Upper lobe of left lung (tissue), 4 donors: ENCODE measurements at regions not wholly inside any gene's neighbourhood (a gene's known extent, or its start where the extent isn't known, plus 50 kb on each side); places are given as distances from the start of the nearest gene placed in this dataset.

Experiments
- POLR2A ChIP-seq, 4 donors: fragments of 450-650 bp; IDR thresholded peaks; one replicate each; pipeline ENCODE4 v1.5.1; 2016 to 2017; ENCODE audit warnings: antibody characterized with exemption in 4 of 4, mild to moderate bottlenecking in 2 of 4
- TF ChIP-seq, protein P1 (sequence below), 6 experiments: fragments of 450-650 bp in 4 of 6; fragments of 200-600 bp in 2 of 6; sonication (generic) in 2 of 6; IDR thresholded peaks; one replicate each; pipeline ENCODE4 v1.5.1; 2016 to 2019; ENCODE audit warnings: antibody characterized with exemption in 6 of 6

DNA sequence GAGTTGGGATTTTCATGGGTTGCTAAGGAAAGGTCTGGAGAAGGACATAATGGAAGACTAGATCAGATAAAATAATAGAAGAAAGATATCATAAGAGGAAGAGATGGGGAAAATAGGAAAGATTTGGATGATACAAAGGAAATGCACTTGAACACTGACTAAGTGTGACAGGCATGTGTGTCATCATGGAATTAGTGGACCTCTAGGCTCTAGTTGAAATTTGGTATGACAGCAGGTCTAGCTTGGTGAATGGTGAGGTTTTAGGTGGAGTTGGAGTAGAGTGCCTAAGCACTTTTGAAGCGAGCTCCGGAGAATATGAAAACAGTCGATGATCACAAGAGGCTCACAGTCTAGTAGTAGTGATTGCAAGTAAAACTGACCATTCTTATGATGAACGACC lies 73.0 kb upstream of the PTGS2 start:
- TF ChIP-seq, protein P1, sequence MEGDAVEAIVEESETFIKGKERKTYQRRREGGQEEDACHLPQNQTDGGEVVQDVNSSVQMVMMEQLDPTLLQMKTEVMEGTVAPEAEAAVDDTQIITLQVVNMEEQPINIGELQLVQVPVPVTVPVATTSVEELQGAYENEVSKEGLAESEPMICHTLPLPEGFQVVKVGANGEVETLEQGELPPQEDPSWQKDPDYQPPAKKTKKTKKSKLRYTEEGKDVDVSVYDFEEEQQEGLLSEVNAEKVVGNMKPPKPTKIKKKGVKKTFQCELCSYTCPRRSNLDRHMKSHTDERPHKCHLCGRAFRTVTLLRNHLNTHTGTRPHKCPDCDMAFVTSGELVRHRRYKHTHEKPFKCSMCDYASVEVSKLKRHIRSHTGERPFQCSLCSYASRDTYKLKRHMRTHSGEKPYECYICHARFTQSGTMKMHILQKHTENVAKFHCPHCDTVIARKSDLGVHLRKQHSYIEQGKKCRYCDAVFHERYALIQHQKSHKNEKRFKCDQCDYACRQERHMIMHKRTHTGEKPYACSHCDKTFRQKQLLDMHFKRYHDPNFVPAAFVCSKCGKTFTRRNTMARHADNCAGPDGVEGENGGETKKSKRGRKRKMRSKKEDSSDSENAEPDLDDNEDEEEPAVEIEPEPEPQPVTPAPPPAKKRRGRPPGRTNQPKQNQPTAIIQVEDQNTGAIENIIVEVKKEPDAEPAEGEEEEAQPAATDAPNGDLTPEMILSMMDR (IDR thresholded peaks at IDR 0.05) = no peak
- TF ChIP-seq POLR2A (IDR thresholded peaks at IDR 0.05) = no peak
